Suprapubic skin (tissue), 4 donors: ENCODE measurements at regions not wholly inside any gene's neighbourhood (a gene's known extent, or its start where the extent isn't known, plus 50 kb on each side); places are given as distances from the start of the nearest gene placed in this dataset.

ENCODE experiments used
- DNase-seq, 2 donors: peaks; one replicate each; pipeline ENCODE4 v3.0.0-alpha.2; 2019; ENCODE audit warnings: low spot score in 2 of 2
- H3K27ac ChIP-seq: fragments of 200-600 bp; sonication (generic); one replicate; pipeline ENCODE4 v1.5.1; 2019
- H3K27me3 ChIP-seq: fragments of 200-600 bp; sonication (generic); one replicate; pipeline ENCODE4 v1.5.1; 2019
- H3K36me3 ChIP-seq: fragments of 200-600 bp; sonication (generic); one replicate; pipeline ENCODE4 v1.5.1; 2019
- H3K4me1 ChIP-seq: fragments of 200-600 bp; sonication (generic); one replicate; pipeline ENCODE4 v1.5.1; 2019
- H3K4me3 ChIP-seq: fragments of 200-600 bp; sonication (generic); one replicate; pipeline ENCODE4 v1.5.1; 2019; ENCODE audit warnings: mild to moderate bottlenecking
- H3K9me3 ChIP-seq: fragments of 200-600 bp; sonication (generic); one replicate; pipeline ENCODE4 v1.5.1; 2019
- CTCF ChIP-seq, 2 donors: fragments of 200-600 bp in 1 of 2; fragments of 450-650 bp in 1 of 2; sonication (generic) in 1 of 2; IDR thresholded peaks; one replicate each; pipeline ENCODE4 v1.5.1; 2016 to 2019; ENCODE audit warnings: antibody characterized with exemption in 2 of 2, mild to moderate bottlenecking in 1 of 2, moderate library complexity in 1 of 2
- EP300 ChIP-seq: sonication (generic); formaldehyde crosslinking; IDR thresholded peaks from one replicate; pipeline ENCODE4 v1.6.1; 2017; ENCODE audit warnings: antibody characterized with exemption
- POLR2A ChIP-seq, 2 donors: fragments of 450-650 bp; IDR thresholded peaks; one replicate each; pipeline ENCODE4 v1.6.1; 2017; ENCODE audit warnings: antibody characterized with exemption in 2 of 2, mild to moderate bottlenecking in 2 of 2, moderate library complexity in 2 of 2
- POLR2AphosphoS5 ChIP-seq, 3 donors: sonication (generic); formaldehyde crosslinking; IDR thresholded peaks; one replicate each; pipeline ENCODE4 v1.6.1; 2017; ENCODE audit warnings: antibody characterized with exemption in 3 of 3
- WGBS: methylation state at CpG from one replicate; pipeline ENCODE4 v1.1.5; 2018; 5-methylcytosine and 5-hydroxymethylcytosine counted together

GRCh38 chr2:107248932-107249331 is 363.0 kb upstream of the ST6GAL2 start:
- Histone ChIP-seq H3K4me1 (no peaks in the 10 kb centered on the region), H3K27me3 (no peaks in the 10 kb centered on the region), H3K27ac (no peak overlapping the region), H3K36me3 (no peaks in the 10 kb centered on the region), H3K9me3 (no peaks in the 10 kb centered on the region), H3K4me3 (no peak overlapping the region)
- WGBS, result 89% methylated on average over 1 of the region's 1 CpG
- no peak for DNase-seq
- TF ChIP-seq CTCF (IDR thresholded peaks at IDR 0.05), result no peak
- no peak for TF ChIP-seq EP300
- no peak for TF ChIP-seq POLR2AphosphoS5 (IDR thresholded peaks at IDR 0.05)
- TF ChIP-seq POLR2A (IDR thresholded peaks at IDR 0.05), result no peak

- TF ChIP-seq POLR2A (IDR thresholded peaks at IDR 0.05) (no peak), EP300 (no peak), CTCF (IDR thresholded peaks at IDR 0.05) (no peak), POLR2AphosphoS5 (IDR thresholded peaks at IDR 0.05) (no peak)
- no peak for DNase-seq
- Histone ChIP-seq H3K36me3 (no peaks in the 10 kb centered on the region), H3K4me3 (no peak overlapping the region), H3K27me3 (no peaks in the 10 kb centered on the region), H3K27ac (no peak overlapping the region), H3K9me3 (no peaks in the 10 kb centered on the region), H3K4me1 (no peaks in the 10 kb centered on the region)
- WGBS, result 94% methylated on average over 8 of the region's 14 CpGs
Observed at GRCh38 chr2:107255744-107256143, 369.8 kb upstream of the ST6GAL2 start.

GRCh38 chr2:107258531-107259407 is 372.8 kb upstream of the ST6GAL2 start:
- 61% methylated on average over 8 of the region's 8 CpGs for WGBS
- no peaks in the 10 kb centered on the region for H3K27me3 ChIP-seq
- no peak overlapping the region for H3K27ac ChIP-seq
- H3K4me1 ChIP-seq, result no peaks in the 10 kb centered on the region
- H3K36me3 ChIP-seq, result no peaks in the 10 kb centered on the region
- DNase-seq, result no peak
- no peak overlapping the region for H3K4me3 ChIP-seq
- H3K9me3 ChIP-seq, result no peaks in the 10 kb centered on the region
- TF ChIP-seq POLR2AphosphoS5 (IDR thresholded peaks at IDR 0.05) (no peak), CTCF (IDR thresholded peaks at IDR 0.05) (no peak), POLR2A (IDR thresholded peaks at IDR 0.05) (no peak), EP300 (no peak)

GRCh38 chr2:107259408-107260195 is 373.6 kb upstream of the ST6GAL2 start:
- 86% methylated on average over 4 of the region's 4 CpGs for WGBS
- Histone ChIP-seq H3K27me3 (no peaks in the 10 kb centered on the region), H3K4me1 (no peaks in the 10 kb centered on the region), H3K27ac (no peak overlapping the region), H3K9me3 (no peaks in the 10 kb centered on the region), H3K4me3 (no peak overlapping the region), H3K36me3 (no peaks in the 10 kb centered on the region)
- no peak for TF ChIP-seq EP300
- TF ChIP-seq CTCF (IDR thresholded peaks at IDR 0.05), result no peak
- TF ChIP-seq POLR2A (IDR thresholded peaks at IDR 0.05), result no peak
- no peak for TF ChIP-seq POLR2AphosphoS5 (IDR thresholded peaks at IDR 0.05)
- DNase-seq, result no peak

- H3K27me3 ChIP-seq, result no peaks in the 10 kb centered on the region
- no peaks in the 10 kb centered on the region for H3K4me1 ChIP-seq
- H3K27ac ChIP-seq, result no peak overlapping the region
- 61% methylated on average over 3 of the region's 3 CpGs for WGBS
- no peaks in the 10 kb centered on the region for H3K36me3 ChIP-seq
- TF ChIP-seq EP300 (no peak), POLR2AphosphoS5 (IDR thresholded peaks at IDR 0.05) (no peak), POLR2A (IDR thresholded peaks at IDR 0.05) (no peak), CTCF (IDR thresholded peaks at IDR 0.05) (no peak)
- no peak for DNase-seq
- no peaks in the 10 kb centered on the region for H3K9me3 ChIP-seq
- no peak overlapping the region for H3K4me3 ChIP-seq
Observed at GRCh38 chr2:107263628-107264027, 377.7 kb upstream of the ST6GAL2 start.
